Epithelial cell of esophagus (primary cell): ENCODE measurements at regions not wholly inside any gene's neighbourhood (a gene's known extent, or its start where the extent isn't known, plus 50 kb on each side); places are given as distances from the start of the nearest gene placed in this dataset.
A peak's percentile ranks its signal among the peaks of the same experiment; 100 is the strongest.

ENCODE experiments used
- DNase-seq: peaks from one replicate; pipeline ENCODE4 v3.0.0; 2010; ENCODE audit warnings: low read depth
- H3K4me3 ChIP-seq: 2 replicates; pipeline ENCODE4 v1.5.1; 2011; ENCODE audit warnings: mild to moderate bottlenecking, low read length, control low read depth
- TF ChIP-seq, protein P1 (sequence below): IDR thresholded peaks from 2 replicates; pipeline ENCODE4 v1.5.1; 2011; ENCODE audit warnings: low read depth, mild to moderate bottlenecking, low read length, control low read depth, inconsistent platforms; ENCODE audit not compliant: insufficient read depth; ENCODE audit errors: missing control alignments

- no peak overlapping the region for H3K4me3 ChIP-seq
- TF ChIP-seq, protein P1, sequence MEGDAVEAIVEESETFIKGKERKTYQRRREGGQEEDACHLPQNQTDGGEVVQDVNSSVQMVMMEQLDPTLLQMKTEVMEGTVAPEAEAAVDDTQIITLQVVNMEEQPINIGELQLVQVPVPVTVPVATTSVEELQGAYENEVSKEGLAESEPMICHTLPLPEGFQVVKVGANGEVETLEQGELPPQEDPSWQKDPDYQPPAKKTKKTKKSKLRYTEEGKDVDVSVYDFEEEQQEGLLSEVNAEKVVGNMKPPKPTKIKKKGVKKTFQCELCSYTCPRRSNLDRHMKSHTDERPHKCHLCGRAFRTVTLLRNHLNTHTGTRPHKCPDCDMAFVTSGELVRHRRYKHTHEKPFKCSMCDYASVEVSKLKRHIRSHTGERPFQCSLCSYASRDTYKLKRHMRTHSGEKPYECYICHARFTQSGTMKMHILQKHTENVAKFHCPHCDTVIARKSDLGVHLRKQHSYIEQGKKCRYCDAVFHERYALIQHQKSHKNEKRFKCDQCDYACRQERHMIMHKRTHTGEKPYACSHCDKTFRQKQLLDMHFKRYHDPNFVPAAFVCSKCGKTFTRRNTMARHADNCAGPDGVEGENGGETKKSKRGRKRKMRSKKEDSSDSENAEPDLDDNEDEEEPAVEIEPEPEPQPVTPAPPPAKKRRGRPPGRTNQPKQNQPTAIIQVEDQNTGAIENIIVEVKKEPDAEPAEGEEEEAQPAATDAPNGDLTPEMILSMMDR, result no peak
- no peak for DNase-seq
Measured at GRCh38 chr7:155919391-155920067, 107.3 kb upstream of the SHH start.

- TF ChIP-seq, protein P1, result no peak
- DNase-seq, result peak; percentile 94
- no peak overlapping the region for H3K4me3 ChIP-seq
Measured at GRCh38 chr7:155918720-155919390, 106.6 kb upstream of the SHH start.

- TF ChIP-seq, protein P1, result no peak
- DNase-seq, result no peak
- H3K4me3 ChIP-seq, result no peak overlapping the region
Measured at GRCh38 chr7:155917836-155918430, 105.7 kb upstream of the SHH start.

- TF ChIP-seq, protein P1, result no peak
- H3K4me3 ChIP-seq, result no peak overlapping the region
- no peak for DNase-seq
Measured at GRCh38 chr7:155916926-155917655, 104.8 kb upstream of the SHH start.

- H3K4me3 ChIP-seq, result no peak overlapping the region
- TF ChIP-seq, protein P1, result no peak
- DNase-seq, result no peak
Measured at GRCh38 chr7:155914341-155914740, 102.1 kb upstream of the SHH start.

DNA sequence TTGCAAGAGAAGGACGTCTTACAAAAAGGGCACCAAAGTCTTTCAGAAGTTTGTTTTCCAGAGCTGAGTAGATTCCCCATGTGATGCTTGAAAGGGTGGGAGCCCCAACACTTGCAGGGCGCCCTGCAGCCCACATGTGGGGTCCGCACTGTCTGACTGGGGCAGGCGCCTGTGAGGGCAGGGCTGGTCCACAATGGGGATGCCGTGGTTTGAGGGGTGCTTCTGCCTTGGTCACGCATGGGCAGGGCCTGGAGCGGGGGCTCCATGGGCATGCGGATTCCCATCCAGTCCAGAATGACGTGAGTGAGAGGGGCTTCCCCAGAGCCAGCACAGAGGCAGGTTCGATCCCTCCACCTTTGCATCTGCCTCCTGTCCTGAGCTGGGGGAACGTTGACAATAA, 101.5 kb upstream of the SHH start:
- TF ChIP-seq, protein P1, result no peak
- H3K4me3 ChIP-seq, result no peak overlapping the region
- DNase-seq, result no peak
